ENCODE measurements at regions not wholly inside any gene's neighbourhood (a gene's known extent, or its start where the extent isn't known, plus 50 kb on each side); places are given as distances from the start of the nearest gene placed in this dataset.

GRCh38 chr6:153503810-153504209, 372.7 kb upstream of the RGS17 start:
- Histone ChIP-seq H3K4me1 (ENCODE audit: control insufficient read depth, extremely low read depth, insufficient read depth, low read length) (no peaks in the 10 kb centered on the region), H3K4me2 (ENCODE audit: control insufficient read depth, extremely low read depth, insufficient read depth, low read depth, low read length) (no peak overlapping the region), H2AFZ (ENCODE audit: control insufficient read depth, low read length) (no peak overlapping the region), H3K36me3 (ENCODE audit: control insufficient read depth in 2 of 2, extremely low read depth in 1 of 2, insufficient read depth in 2 of 2, low read length in 2 of 2) (no peaks in the 10 kb centered on the region), H3K4me3 (ENCODE audit: control insufficient read depth in 2 of 3, extremely low read depth in 1 of 3, insufficient read depth in 2 of 3, low read depth in 1 of 3, low read length in 3 of 3) (no peak overlapping the region), H4K20me1 (ENCODE audit: control insufficient read depth, extremely low read depth, insufficient read depth, low read length) (no peaks in the 10 kb centered on the region), H3K27me3 (ENCODE audit: control insufficient read depth, extremely low read depth, insufficient read depth, low read length) (no peaks in the 10 kb centered on the region), H3K9me3 (ENCODE audit: control insufficient read depth, low read depth, low read length) (no peaks in the 10 kb centered on the region), H3K9ac (ENCODE audit: control insufficient read depth, extremely low read depth, insufficient read depth, low read length) (no peak overlapping the region), H3K9me1 (ENCODE audit: control insufficient read depth, extremely low read depth, insufficient read depth, low read length) (no peaks in the 10 kb centered on the region), H3K79me2 (ENCODE audit: control insufficient read depth, insufficient read depth, low read length) (no peaks in the 10 kb centered on the region), H3K27ac (ENCODE audit: control insufficient read depth, insufficient read depth, low read length) (no peak overlapping the region)
- dilution Hi-C loops (cut with MboI; ENCODE audit: extremely low pct_ligation_motif_present, low sequenced_read_pairs): no loop called here
- FAIRE-seq: no peak
- DNase-seq (ENCODE audit: low read depth, low spot score): no peak
- no peak for TF ChIP-seq CTCF (optimal IDR thresholded peaks at IDR 0.05 in 1 of 3, IDR thresholded peaks at IDR 0.05 in 1 of 3, conservative IDR thresholded peaks at IDR 0.05 in 1 of 3; ENCODE audit: extremely low read depth in 1 of 3, insufficient read depth in 2 of 3, low read length in 3 of 3)
- no peak for TF ChIP-seq EZH2 (IDR thresholded peaks at IDR 0.05; ENCODE audit: low read length)

- no peaks in the 10 kb centered on the region for H3K36me3 ChIP-seq (ENCODE audit: control insufficient read depth in 2 of 2, extremely low read depth in 1 of 2, insufficient read depth in 2 of 2, low read length in 2 of 2)
- dilution Hi-C loops (cut with MboI; ENCODE audit: extremely low pct_ligation_motif_present, low sequenced_read_pairs): no loop called here
- H3K9me3 ChIP-seq (ENCODE audit: control insufficient read depth, low read depth, low read length): no peaks in the 10 kb centered on the region
- DNase-seq (ENCODE audit: low read depth, low spot score): no peak
- no peak overlapping the region for H3K9ac ChIP-seq (ENCODE audit: control insufficient read depth, extremely low read depth, insufficient read depth, low read length)
- H3K27ac ChIP-seq (ENCODE audit: control insufficient read depth, insufficient read depth, low read length): no peak overlapping the region
- no peak overlapping the region for H3K4me2 ChIP-seq (ENCODE audit: control insufficient read depth, extremely low read depth, insufficient read depth, low read depth, low read length)
- no peak overlapping the region for H3K4me3 ChIP-seq (ENCODE audit: control insufficient read depth in 2 of 3, extremely low read depth in 1 of 3, insufficient read depth in 2 of 3, low read depth in 1 of 3, low read length in 3 of 3)
- no peaks in the 10 kb centered on the region for H3K4me1 ChIP-seq (ENCODE audit: control insufficient read depth, extremely low read depth, insufficient read depth, low read length)
- no peaks in the 10 kb centered on the region for H3K9me1 ChIP-seq (ENCODE audit: control insufficient read depth, extremely low read depth, insufficient read depth, low read length)
- no peaks in the 10 kb centered on the region for H4K20me1 ChIP-seq (ENCODE audit: control insufficient read depth, extremely low read depth, insufficient read depth, low read length)
- no peak for FAIRE-seq
- no peaks in the 10 kb centered on the region for H3K27me3 ChIP-seq (ENCODE audit: control insufficient read depth, extremely low read depth, insufficient read depth, low read length)
- TF ChIP-seq CTCF (optimal IDR thresholded peaks at IDR 0.05 in 1 of 3, IDR thresholded peaks at IDR 0.05 in 1 of 3, conservative IDR thresholded peaks at IDR 0.05 in 1 of 3; ENCODE audit: extremely low read depth in 1 of 3, insufficient read depth in 2 of 3, low read length in 3 of 3): no peak
- no peak for TF ChIP-seq EZH2 (IDR thresholded peaks at IDR 0.05; ENCODE audit: low read length)
- H2AFZ ChIP-seq (ENCODE audit: control insufficient read depth, low read length): no peak overlapping the region
- no peaks in the 10 kb centered on the region for H3K79me2 ChIP-seq (ENCODE audit: control insufficient read depth, insufficient read depth, low read length)
Observed at GRCh38 chr6:153493501-153493900, 362.4 kb upstream of the RGS17 start.

Measured in keratinocyte (primary cell).